Muscle of leg (tissue), 3 donors: ENCODE measurements at regions not wholly inside any gene's neighbourhood (a gene's known extent, or its start where the extent isn't known, plus 50 kb on each side); places are given as distances from the start of the nearest gene placed in this dataset.
"Not testable (repeated sequence)": the region's sequence is repeated elsewhere in the genome, so short reads cannot be mapped to it uniquely, and the experiment has no call there.

Experiments
- DNase-seq: peaks from one replicate; pipeline ENCODE4 v3.0.0; 2013
- H3K27ac ChIP-seq: one replicate; pipeline ENCODE4 v1.5.1; 2013; ENCODE audit warnings: mild to moderate bottlenecking, low read length, control low read depth
- H3K27me3 ChIP-seq: one replicate; pipeline ENCODE4 v1.6.1; 2013; ENCODE audit warnings: low read length; ENCODE audit not compliant: control insufficient read depth, insufficient read depth
- H3K36me3 ChIP-seq: one replicate; pipeline ENCODE4 v1.6.1; 2013; ENCODE audit warnings: low read length; ENCODE audit not compliant: control insufficient read depth, insufficient read depth
- H3K4me1 ChIP-seq: one replicate; pipeline ENCODE4 v1.6.1; 2013; ENCODE audit warnings: low read length; ENCODE audit not compliant: control insufficient read depth, insufficient read depth
- H3K4me3 ChIP-seq: one replicate; pipeline ENCODE4 v1.5.1; 2013; ENCODE audit warnings: low read length, control low read depth
- H3K9me3 ChIP-seq: replicated peaks from 2 replicates; pipeline ENCODE4 v1.6.1; 2013; ENCODE audit warnings: low read depth, low read length; ENCODE audit not compliant: control insufficient read depth
- WGBS: methylation state at CpG from one replicate; pipeline ENCODE4 v1.1.5; 2013; ENCODE audit warnings: missing lambda C conversion rate; ENCODE audit not compliant: insufficient coverage; 5-methylcytosine and 5-hydroxymethylcytosine counted together

- no peaks in the 10 kb centered on the region for H3K36me3 ChIP-seq
- no peaks in the 10 kb centered on the region for H3K27me3 ChIP-seq
- no peak overlapping the region for H3K4me3 ChIP-seq
- no peak overlapping the region for H3K27ac ChIP-seq
- no peaks in the 10 kb centered on the region for H3K4me1 ChIP-seq
- no peaks in the 10 kb centered on the region for H3K9me3 ChIP-seq
- no peak for DNase-seq
- WGBS = no CpG with 5 or more reads among the region's 3 CpGs
Observed at GRCh38 chr11:37259734-37260133, 661.7 kb upstream of the RAG2 start.

- Histone ChIP-seq H3K4me3 (no peak overlapping the region), H3K4me1 (no peaks in the 10 kb centered on the region), H3K9me3 (no peaks in the 10 kb centered on the region), H3K27me3 (no peaks in the 10 kb centered on the region), H3K27ac (no peak overlapping the region), H3K36me3 (no peaks in the 10 kb centered on the region)
- 86% methylated on average over 1 of the region's 2 CpGs for WGBS
- no peak for DNase-seq
Observed at GRCh38 chr11:37248145-37248544, 650.1 kb upstream of the RAG2 start.

- DNase-seq = not testable (repeated sequence)
Observed at GRCh38 chr11:37246092-37246491, 648.1 kb upstream of the RAG2 start.

DNA sequence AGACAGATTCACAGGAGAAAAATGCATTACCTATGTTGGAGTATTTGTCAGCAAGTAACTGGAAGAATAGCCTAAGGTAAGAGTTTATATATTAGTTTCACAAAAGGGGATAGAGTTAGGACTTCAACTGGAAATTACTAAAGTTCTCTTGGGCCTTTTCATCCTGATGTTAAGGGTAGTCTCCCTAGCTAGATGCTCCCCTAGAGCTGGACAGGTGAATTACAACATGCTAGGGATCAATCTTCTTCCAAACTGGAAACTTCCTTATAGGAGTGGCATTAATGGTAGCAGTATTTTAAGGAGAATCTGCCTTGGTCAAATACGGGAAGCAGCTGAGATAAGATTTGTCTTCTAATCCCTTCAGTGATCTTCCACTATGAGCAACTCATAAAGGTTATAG lies 632.8 kb upstream of the RAG2 start:
- H3K4me1 ChIP-seq = no peaks in the 10 kb centered on the region
- H3K36me3 ChIP-seq = no peaks in the 10 kb centered on the region
- H3K27me3 ChIP-seq = no peaks in the 10 kb centered on the region
- no peak overlapping the region for H3K27ac ChIP-seq
- no peaks in the 10 kb centered on the region for H3K9me3 ChIP-seq
- no peak overlapping the region for H3K4me3 ChIP-seq
- no CpG with 5 or more reads among the region's 1 CpG for WGBS
- no peak for DNase-seq

More at GRCh38 chr11:37246092-37246491, 648.1 kb upstream of the RAG2 start:
- not testable (repeated sequence) for H3K9me3 ChIP-seq, H3K4me1 ChIP-seq, H3K27ac ChIP-seq, H3K36me3 ChIP-seq, H3K4me3 ChIP-seq, H3K27me3 ChIP-seq
- WGBS = 90% methylated on average over 9 of the region's 15 CpGs

DNA sequence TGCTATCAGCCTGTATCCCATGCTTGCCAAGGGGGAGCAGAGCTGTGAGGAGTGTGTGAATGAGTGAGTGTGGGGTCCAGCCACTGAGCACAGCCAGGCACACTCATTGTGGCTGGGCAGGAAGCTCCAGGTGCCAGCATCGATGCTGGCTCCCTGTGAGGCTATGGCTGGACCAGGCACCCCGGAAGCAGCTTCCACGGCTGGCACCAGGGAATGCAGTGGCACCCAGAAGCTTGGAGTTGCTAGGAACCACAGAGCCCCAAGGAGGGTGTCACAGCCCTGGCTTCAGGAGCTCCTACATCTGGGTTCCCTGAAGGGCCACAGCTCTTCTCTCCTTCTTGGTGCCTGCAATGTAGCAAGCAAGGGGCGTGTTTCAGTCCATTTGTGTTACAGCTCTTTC lies 625.9 kb upstream of the RAG2 start:
- WGBS = 97% methylated on average over 3 of the region's 4 CpGs
- Histone ChIP-seq H3K4me3 (no peak overlapping the region), H3K27ac (no peak overlapping the region), H3K9me3 (peaks cover 12% of the 10 kb centered on the region), H3K27me3 (no peaks in the 10 kb centered on the region), H3K36me3 (no peaks in the 10 kb centered on the region), H3K4me1 (no peaks in the 10 kb centered on the region)
- no peak for DNase-seq

DNA sequence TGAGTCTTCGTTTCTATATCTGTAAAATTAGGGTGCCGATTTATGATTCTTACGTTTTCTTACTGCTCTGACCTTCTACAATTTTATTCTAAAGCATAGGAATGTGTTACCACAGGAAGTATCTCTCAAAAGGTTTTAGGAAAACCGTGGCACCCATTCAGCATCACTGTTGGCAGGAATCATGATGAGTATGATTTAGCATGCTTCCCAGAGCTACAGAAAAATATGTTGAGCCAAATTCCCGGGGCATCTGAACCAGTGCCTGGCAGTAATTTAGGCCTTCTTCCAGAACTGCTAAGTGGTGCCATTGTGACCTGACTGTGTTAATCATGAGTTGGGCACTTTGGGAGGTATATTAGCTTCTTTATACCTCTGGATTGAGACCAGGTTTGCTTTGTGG lies 605.0 kb upstream of the RAG2 start:
- 56% methylated on average over 1 of the region's 5 CpGs for WGBS

GRCh38 chr11:37199082-37199481 lies 601.0 kb upstream of the RAG2 start:
- no peak for DNase-seq
- Histone ChIP-seq H3K4me1 (no peaks in the 10 kb centered on the region), H3K4me3 (no peak overlapping the region), H3K27ac (no peak overlapping the region), H3K36me3 (no peaks in the 10 kb centered on the region), H3K27me3 (no peaks in the 10 kb centered on the region), H3K9me3 (no peaks in the 10 kb centered on the region)
- WGBS = no CpG with 5 or more reads among the region's 1 CpG

More for the DNA sequence above, 605.0 kb upstream of the RAG2 start:
- DNase-seq = peak; percentile 2
- no peaks in the 10 kb centered on the region for H3K36me3 ChIP-seq
- H3K4me3 ChIP-seq = no peak overlapping the region
- H3K9me3 ChIP-seq = no peaks in the 10 kb centered on the region
- H3K4me1 ChIP-seq = no peaks in the 10 kb centered on the region
- no peak overlapping the region for H3K27ac ChIP-seq
- H3K27me3 ChIP-seq = no peaks in the 10 kb centered on the region

DNA sequence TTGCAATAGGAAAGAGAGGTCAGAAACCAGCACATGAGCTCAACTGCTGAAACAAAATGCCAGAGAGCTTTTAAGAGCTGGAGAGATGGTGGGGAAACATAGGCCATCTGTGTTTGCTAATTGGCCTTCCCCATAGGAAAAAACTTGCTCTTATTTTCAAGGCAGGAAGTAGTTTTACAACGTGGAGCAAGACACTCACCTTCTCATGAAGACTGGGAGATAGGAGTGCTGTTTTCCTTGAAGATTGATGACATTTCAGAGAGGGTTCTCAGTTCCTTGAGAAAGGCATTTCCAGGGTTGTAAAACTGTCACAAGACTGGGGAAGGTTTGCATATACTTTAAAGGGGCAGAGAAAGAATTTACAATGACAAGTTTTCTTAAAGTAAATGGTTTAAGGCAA lies 586.3 kb upstream of the RAG2 start:
- WGBS = no CpG with 5 or more reads among the region's 1 CpG
- H3K4me3 ChIP-seq = no peak overlapping the region
- no peaks in the 10 kb centered on the region for H3K27me3 ChIP-seq
- H3K36me3 ChIP-seq = no peaks in the 10 kb centered on the region
- no peaks in the 10 kb centered on the region for H3K9me3 ChIP-seq
- DNase-seq = peak; percentile 1
- no peak overlapping the region for H3K27ac ChIP-seq
- no peaks in the 10 kb centered on the region for H3K4me1 ChIP-seq

GRCh38 chr11:37182031-37182430 lies 584.0 kb upstream of the RAG2 start:
- H3K36me3 ChIP-seq = no peaks in the 10 kb centered on the region
- H3K9me3 ChIP-seq = no peaks in the 10 kb centered on the region
- no peaks in the 10 kb centered on the region for H3K27me3 ChIP-seq
- H3K4me3 ChIP-seq = no peak overlapping the region
- H3K27ac ChIP-seq = no peak overlapping the region
- H3K4me1 ChIP-seq = no peaks in the 10 kb centered on the region
- peak; percentile 17 for DNase-seq
- WGBS = 18% methylated on average over 1 of the region's 5 CpGs

- Histone ChIP-seq H3K36me3 (no peaks in the 10 kb centered on the region), H3K27me3 (no peaks in the 10 kb centered on the region), H3K4me3 (no peak overlapping the region), H3K4me1 (no peaks in the 10 kb centered on the region), H3K27ac (no peak overlapping the region), H3K9me3 (no peaks in the 10 kb centered on the region)
- DNase-seq = no peak
- no CpG with 5 or more reads among the region's 1 CpG for WGBS
Observed at GRCh38 chr11:37177721-37178120, 579.7 kb upstream of the RAG2 start.

DNA sequence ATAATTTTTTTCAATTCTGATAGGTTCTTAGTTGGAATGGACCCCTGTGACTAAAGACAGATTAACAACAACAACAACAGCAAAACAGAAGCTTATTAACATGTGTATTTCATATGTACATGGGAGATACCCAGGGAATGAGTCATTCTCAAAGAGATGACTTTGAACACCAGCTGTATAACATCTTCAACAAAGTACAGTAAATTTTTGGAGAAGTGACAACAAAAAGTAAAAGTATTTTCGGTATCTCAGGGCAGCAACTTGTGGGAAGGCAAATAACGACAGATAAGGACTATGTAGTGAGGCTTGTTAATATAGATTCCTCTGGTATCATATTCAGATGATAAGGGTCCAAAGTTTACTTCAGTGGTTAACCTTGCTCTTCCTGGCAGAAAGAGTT lies 573.4 kb upstream of the RAG2 start:
- Histone ChIP-seq H3K4me3 (no peak overlapping the region), H3K36me3 (no peaks in the 10 kb centered on the region), H3K27ac (no peak overlapping the region), H3K4me1 (no peaks in the 10 kb centered on the region), H3K9me3 (no peaks in the 10 kb centered on the region), H3K27me3 (no peaks in the 10 kb centered on the region)
- DNase-seq = no peak
- WGBS = 85% methylated on average over 2 of the region's 2 CpGs
